ENCODE measurements at regions not wholly inside any gene's neighbourhood (a gene's known extent, or its start where the extent isn't known, plus 50 kb on each side); places are given as distances from the start of the nearest gene placed in this dataset.
"Not testable (repeated sequence)": the region's sequence is repeated elsewhere in the genome, so short reads cannot be mapped to it uniquely, and the experiment has no call there.

DNA sequence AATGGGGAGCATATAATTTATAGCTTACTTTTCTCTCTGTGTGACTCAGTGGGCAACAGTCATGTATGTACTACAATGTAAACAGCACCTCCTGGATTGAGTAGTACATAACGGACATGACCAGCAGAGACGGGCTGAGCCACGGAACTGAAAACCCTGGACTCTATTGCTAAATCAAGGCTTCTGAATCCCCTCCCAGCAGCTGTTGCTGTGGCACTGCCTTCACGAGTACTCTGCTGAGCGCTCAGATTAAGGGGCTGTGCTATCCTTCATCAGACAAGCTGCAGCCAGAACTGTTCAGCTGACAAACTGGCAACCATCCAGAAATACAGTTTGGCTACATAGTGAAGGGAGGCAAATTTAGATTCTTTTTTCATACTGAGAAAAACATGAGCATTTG is 131.3 kb upstream of the CCDC180 start:
- DNase-seq = no peak

GRCh38 chr9:97168174-97168573 is 129.2 kb upstream of the CTSV start:
- not testable (repeated sequence) for DNase-seq

GRCh38 chr9:97166496-97167138 is 127.7 kb upstream of the CTSV start:
- not testable (repeated sequence) for DNase-seq

GRCh38 chr9:97160255-97160654 is 121.3 kb upstream of the CTSV start:
- no peak for DNase-seq

DNA sequence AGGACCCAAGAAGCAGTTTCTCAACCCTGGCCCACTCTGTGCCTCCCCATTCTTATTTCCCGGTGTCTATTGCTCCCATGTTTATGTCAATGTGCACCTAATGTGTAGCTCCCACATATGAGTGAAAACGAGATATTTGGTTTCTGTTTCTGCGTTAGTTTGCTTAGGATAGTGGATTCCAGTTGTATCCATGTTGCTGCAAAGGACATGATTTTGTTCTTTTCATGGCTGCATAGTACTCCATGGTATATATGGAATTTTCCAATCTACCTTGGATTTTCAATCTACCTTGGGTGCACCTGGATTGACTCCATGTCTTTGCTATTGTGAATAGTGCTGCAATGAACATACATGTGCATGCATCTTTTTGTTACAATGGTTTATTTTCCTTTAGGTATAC is 119.8 kb upstream of the CTSV start:
- not testable (repeated sequence) for DNase-seq

DNA sequence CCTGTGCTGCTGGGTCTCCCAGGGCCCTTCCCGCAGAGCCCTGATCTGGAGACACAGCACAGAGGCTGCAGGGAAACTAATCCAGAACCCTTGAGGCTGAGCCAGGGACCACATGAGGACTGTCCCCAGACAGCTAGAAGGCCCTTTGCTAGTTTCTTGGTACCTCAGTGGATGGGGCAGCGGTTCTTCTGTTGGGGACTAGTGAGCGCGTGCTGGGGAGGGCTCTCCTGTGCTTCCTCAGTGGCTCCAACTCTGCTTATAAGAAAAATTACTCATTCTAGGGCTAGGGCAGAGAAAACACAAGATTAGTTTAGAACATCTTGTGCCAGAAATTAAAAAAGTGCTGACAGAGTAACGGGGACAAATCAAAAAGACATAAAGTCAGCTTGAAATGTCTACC is 116.5 kb upstream of the CTSV start:
- not testable (repeated sequence) for DNase-seq

GRCh38 chr9:97153967-97154366 is 115.0 kb upstream of the CTSV start:
- DNase-seq = no peak

GRCh38 chr9:97153160-97153559 is 114.2 kb upstream of the CTSV start:
- DNase-seq = not testable (repeated sequence)

DNA sequence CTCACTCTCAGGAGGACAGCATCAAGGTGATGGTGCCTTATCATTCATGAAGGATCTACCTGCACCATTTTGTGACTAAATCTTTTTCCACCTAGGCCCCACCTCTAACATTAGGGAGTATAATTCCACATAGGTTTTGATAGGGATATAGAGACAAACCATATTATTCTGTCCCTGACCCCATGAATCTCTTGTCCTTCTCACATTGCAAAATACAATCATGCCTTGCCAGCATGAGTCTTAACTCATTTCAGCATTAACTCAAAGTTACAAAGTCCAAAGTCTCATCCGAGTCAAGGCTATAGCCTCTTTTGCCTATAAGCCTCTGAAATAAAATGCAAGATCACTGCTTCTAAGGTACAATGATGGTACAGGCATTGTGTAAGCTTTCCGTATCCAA is 111.5 kb upstream of the CTSV start:
- DNase-seq = not testable (repeated sequence)

- not testable (repeated sequence) for DNase-seq
Observed at GRCh38 chr9:97148428-97148827, 109.5 kb upstream of the CTSV start.

DNA sequence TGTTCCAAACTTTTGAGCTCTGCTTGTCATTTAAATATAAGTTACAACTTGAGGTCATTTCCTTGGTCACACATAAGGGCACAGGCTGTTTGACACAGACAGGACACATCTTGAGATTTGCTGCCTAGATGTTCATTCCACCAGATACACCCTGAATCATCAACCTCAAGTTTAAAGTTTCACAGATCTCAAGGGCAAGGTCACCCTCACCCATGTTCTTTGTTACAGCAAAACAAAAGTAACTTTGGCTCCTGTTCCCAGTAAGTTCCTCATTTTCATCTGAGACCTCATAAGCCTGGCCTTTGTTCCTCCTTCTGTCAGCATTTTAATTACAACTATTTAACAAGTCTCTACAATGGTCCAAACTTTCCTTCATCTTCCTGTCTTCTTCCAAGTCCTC is 106.7 kb upstream of the CTSV start:
- DNase-seq = not testable (repeated sequence)

DNA sequence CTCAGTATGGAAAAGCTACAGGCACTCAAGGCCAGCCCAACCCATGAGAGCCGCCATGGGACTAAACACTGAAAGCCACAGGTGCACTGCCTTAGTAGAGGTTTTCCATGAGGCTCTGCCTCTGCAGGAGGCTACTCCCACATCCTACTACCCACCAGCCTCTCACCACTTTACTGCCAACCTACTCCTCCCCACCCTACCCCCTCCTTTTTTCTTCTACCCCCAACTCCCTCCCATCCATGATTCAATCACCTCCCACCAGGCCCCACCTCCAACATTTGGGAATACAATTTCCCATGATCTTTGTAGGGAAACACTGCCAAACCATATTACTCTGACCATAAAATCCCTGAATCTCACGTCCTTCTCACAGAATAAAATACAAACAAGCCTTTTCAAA is 101.6 kb upstream of the CTSV start:
- DNase-seq = no peak

DNA sequence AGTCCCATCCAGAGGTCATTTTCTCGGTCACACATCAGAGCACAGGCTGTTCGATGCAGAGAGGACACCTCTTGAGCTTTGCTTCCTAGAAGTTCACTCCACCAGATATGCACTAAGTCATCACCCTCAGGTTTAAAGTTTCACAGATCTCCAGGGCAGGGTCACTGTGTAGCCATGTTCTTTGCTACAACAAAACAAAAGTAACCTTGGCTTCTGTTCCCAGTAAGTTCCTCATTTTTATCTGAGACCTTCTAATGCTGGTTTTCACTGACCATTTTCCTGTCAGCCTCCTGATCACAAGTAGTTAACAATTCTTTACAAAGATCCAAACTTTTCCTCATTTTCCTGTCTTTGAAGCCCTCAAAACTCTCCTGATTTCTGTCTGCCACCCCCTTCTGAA is 97.5 kb upstream of the CTSV start:
- DNase-seq = no peak

DNA sequence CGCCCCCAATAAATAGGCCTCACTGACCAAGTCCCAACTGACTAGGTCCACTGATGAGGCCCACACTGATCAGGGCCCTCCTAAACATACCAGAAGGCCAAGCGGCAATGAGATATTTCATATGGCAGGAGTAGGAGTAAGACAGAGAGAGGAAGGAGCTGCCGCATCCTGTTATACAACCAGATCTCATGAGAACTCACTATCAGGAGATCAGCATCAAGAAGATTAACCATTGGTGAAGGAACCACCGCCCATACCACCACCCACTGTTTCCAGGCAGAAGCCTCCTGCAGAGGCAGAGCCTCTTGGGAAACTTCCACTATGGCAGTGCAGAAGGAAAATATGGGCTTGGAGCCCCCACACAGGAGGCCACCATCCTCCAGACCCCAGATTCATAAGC is 95.0 kb upstream of the CTSV start:
- not testable (repeated sequence) for DNase-seq

GRCh38 chr9:97132865-97133264 is 93.9 kb upstream of the CTSV start:
- DNase-seq = no peak

GRCh38 chr9:97130864-97131263 is 91.9 kb upstream of the CTSV start:
- DNase-seq = not testable (repeated sequence)

DNA sequence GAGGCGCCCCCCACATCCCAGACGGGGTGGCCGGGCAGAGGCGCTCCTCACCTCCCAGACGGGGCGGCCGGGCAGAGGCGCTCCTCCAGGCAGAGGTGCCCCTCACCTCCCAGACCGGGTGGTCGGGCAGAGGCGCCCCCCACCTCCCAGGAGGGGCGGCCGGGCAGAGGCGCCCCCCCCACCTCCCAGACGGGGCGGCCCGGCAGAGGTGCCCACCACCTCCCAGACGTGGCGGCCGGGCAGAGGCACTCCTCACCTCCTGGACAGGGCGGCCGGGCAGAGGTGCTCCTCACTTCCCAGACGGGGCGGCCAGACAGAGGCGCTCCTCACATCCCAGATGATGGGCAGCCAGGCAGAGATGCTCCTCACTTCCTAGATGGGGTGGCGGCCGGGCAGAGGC is 91.4 kb upstream of the CTSV start:
- DNase-seq = not testable (repeated sequence)

DNA sequence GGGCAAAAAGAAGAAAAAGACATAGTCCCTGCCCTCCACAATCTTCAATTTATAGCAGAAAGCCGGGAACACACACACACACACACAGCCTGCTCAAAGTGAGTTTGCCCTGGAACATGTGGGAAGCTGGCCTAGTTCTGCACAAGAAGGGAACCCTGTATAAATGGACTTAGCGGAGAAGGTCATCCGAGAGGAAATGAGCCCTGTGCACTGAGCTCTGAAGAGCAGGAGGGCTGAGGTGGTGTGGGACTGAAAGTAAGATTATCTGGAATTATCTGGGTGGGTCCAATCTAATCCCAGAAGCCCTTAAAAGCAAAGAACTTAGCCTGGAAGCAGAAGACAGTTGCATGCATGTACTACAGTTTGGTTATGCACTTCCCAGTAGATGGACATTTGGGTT is 90.0 kb upstream of the CTSV start:
- DNase-seq = no peak

DNA sequence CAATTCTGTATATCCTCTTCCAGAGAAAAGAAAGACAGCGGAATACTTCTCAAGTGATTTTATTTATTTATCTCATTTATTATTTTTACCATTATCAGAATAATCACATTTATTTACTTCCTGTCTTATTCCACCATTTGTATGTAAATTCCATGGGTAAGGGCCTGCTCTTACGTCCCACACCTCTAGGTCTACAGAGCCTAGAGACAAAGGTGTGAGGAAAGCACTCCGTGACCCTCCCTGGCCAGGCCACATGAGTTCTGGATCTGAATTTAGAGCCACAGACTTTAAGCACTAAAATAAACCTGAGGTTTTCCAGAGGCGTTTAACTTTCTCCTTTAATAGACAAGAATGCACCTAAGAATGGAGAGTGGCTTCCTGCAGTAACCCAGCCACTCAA is 85.3 kb upstream of the CTSV start:
- DNase-seq = no peak

GRCh38 chr9:97110696-97111095 is 71.8 kb upstream of the CTSV start:
- DNase-seq = no peak

- DNase-seq = peak; percentile 46
Observed at GRCh38 chr9:97109194-97109811, 70.4 kb upstream of the CTSV start.

GRCh38 chr9:97105220-97105619 is 66.3 kb upstream of the CTSV start:
- not testable (repeated sequence) for DNase-seq

DNA sequence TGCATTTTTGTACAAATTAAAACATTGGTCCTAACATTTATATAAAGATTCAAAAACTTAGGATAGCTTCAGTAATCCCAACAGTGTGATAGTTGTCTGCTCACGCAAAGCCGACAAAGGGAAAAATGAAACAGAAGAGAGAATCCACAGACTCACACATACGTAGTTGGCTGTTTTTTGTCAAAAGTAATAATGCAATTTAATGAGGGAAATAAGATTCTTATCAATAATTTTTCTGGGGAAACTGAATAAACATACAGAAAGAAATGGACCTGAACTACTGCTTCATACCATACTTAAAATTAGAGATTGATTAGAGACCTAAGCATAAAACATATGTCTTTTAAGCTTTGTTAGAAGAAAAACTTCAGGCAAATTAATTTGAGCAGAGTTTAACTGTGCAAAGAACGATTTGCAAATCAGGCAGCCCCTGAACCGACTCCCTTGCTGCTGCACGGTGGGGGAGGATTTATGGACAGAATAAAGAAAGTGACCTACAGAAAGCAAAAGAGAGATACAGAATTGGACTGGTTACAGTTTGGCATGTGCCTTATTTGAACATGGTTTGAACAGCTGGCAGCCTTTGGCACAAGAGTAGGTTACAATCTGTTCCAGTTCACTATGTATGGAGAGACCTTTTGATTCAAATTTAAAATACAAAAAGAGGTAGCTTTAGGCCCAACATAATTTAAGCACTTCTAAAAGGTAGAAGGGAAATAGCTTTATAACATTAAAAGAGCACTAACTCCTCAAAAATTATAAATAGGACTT is 64.9 kb upstream of the CTSV start:
- DNase-seq = not testable (repeated sequence)

- not testable (repeated sequence) for DNase-seq
Observed at GRCh38 chr9:97099540-97099939, 60.6 kb upstream of the CTSV start.

Data from NCI-H1436 (cell line).